OCI-LY3 (cell line): ENCODE measurements at regions not wholly inside any gene's neighbourhood (a gene's known extent, or its start where the extent isn't known, plus 50 kb on each side); places are given as distances from the start of the nearest gene placed in this dataset.

Experiments
- H2AFZ ChIP-seq: fragments of 200-600, 300-600 bp; shearing (Covaris generic); 2 replicates; pipeline ENCODE4 v1.6.0; 2014; ENCODE audit warnings: antibody characterized with exemption, low read depth, low read length
- H3K27ac ChIP-seq: fragments of 200-600, 300-600 bp; sonication (generic); 2 replicates; pipeline ENCODE4 v1.5.1; 2014; ENCODE audit warnings: mild to moderate bottlenecking, low read length, moderate library complexity, mixed read lengths
- H3K27me3 ChIP-seq: fragments of 200-600, 300-600 bp; sonication (generic); 2 replicates; pipeline ENCODE4 v1.6.1; 2014; ENCODE audit warnings: low read depth, low read length, mixed read lengths
- H3K36me3 ChIP-seq: fragments of 200-600, 300-600 bp; sonication (generic); replicated peaks from 2 replicates; pipeline ENCODE3; 2014; ENCODE audit warnings: low read depth, low read length, mixed read lengths
- H3K4me1 ChIP-seq: fragments of 300-600, 200-600 bp; sonication (generic); 2 replicates; pipeline ENCODE4 v1.6.1; 2014; ENCODE audit warnings: low read length, mixed read lengths
- H3K4me2 ChIP-seq: fragments of 200-600, 300-600 bp; sonication (generic); 2 replicates; pipeline ENCODE4 v1.6.1; 2014; ENCODE audit warnings: low read length, mixed read lengths
- H3K4me3 ChIP-seq: fragments of 300-600, 200-600 bp; sonication (generic); 2 replicates; pipeline ENCODE4 v1.5.1; 2014; ENCODE audit warnings: antibody characterized with exemption, mild to moderate bottlenecking, low read length, moderate library complexity
- H3K79me2 ChIP-seq: fragments of 300-600, 200-600 bp; shearing (Covaris generic); 2 replicates; pipeline ENCODE4 v1.6.1; 2014; ENCODE audit warnings: mild to moderate bottlenecking, low read length, mixed read lengths
- H3K9ac ChIP-seq: fragments of 300-600, 200-600 bp; shearing (Covaris generic); 2 replicates; pipeline ENCODE4 v1.6.0; 2014; ENCODE audit warnings: mild to moderate bottlenecking, low read length, moderate library complexity
- H3K9me3 ChIP-seq: fragments of 200-600, 300-600 bp; shearing (Covaris generic); 2 replicates; pipeline ENCODE4 v1.6.1; 2014; ENCODE audit warnings: low read length, mixed read lengths; ENCODE audit not compliant: insufficient read depth
- H4K20me1 ChIP-seq: fragments of 200-600, 300-600 bp; sonication (generic); 2 replicates; pipeline ENCODE4 v1.6.1; 2016; ENCODE audit warnings: low read length, mixed read lengths; ENCODE audit not compliant: insufficient read depth
- CTCF ChIP-seq: fragments of 200-600, 300-600 bp; sonication (generic); IDR thresholded peaks from 2 replicates; pipeline ENCODE4 v1.5.1; 2014; ENCODE audit warnings: antibody characterized with exemption, low read length, low read depth
- EZH2phosphoT487 ChIP-seq: fragments of 200-600 bp; shearing (Covaris generic); IDR thresholded peaks from 2 replicates; pipeline ENCODE4 v1.6.1; 2018; ENCODE audit warnings: antibody characterized with exemption, mixed run types, low read depth

- H4K20me1 ChIP-seq: no peaks in the 10 kb centered on the region
- no peaks in the 10 kb centered on the region for H3K36me3 ChIP-seq
- TF ChIP-seq CTCF: no peak
- TF ChIP-seq EZH2phosphoT487: no peak
Measured at GRCh38 chr6:9514146-9514545, 900.7 kb downstream of the TFAP2A start.

GRCh38 chr6:9511157-9511556 lies 903.7 kb downstream of the TFAP2A start:
- Histone ChIP-seq H3K27me3 (no peaks in the 10 kb centered on the region), H3K9me3 (no peaks in the 10 kb centered on the region), H4K20me1 (no peaks in the 10 kb centered on the region), H3K27ac (no peak overlapping the region), H3K79me2 (no peaks in the 10 kb centered on the region), H3K4me2 (no peak overlapping the region), H3K4me1 (no peaks in the 10 kb centered on the region), H3K36me3 (no peaks in the 10 kb centered on the region), H3K9ac (no peak overlapping the region), H2AFZ (no peak overlapping the region), H3K4me3 (no peak overlapping the region)
- TF ChIP-seq CTCF (no peak), EZH2phosphoT487 (no peak)

More at GRCh38 chr6:9514146-9514545, 900.7 kb downstream of the TFAP2A start:
- H3K79me2 ChIP-seq: no peaks in the 10 kb centered on the region
- H3K9ac ChIP-seq: no peak overlapping the region
- no peaks in the 10 kb centered on the region for H3K27me3 ChIP-seq
- no peak overlapping the region for H2AFZ ChIP-seq
- H3K4me1 ChIP-seq: peaks cover 5% of the 10 kb centered on the region; the same call in 1 of the 2 replicates
- no peaks in the 10 kb centered on the region for H3K9me3 ChIP-seq
- no peak overlapping the region for H3K4me2 ChIP-seq
- no peak overlapping the region for H3K27ac ChIP-seq
- no peak overlapping the region for H3K4me3 ChIP-seq

- Histone ChIP-seq H3K27me3 (no peaks in the 10 kb centered on the region), H4K20me1 (no peaks in the 10 kb centered on the region), H3K36me3 (no peaks in the 10 kb centered on the region), H3K79me2 (no peaks in the 10 kb centered on the region), H3K4me2 (no peak overlapping the region), H3K9me3 (no peaks in the 10 kb centered on the region), H3K9ac (no peak overlapping the region), H2AFZ (no peak overlapping the region), H3K4me1 (no peaks in the 10 kb centered on the region), H3K4me3 (no peak overlapping the region), H3K27ac (no peak overlapping the region)
- no peak for TF ChIP-seq EZH2phosphoT487
- TF ChIP-seq CTCF: no peak
Measured at GRCh38 chr6:9507136-9507895, 907.6 kb downstream of the TFAP2A start.

- no peak overlapping the region for H3K4me3 ChIP-seq
- H3K27me3 ChIP-seq: no peaks in the 10 kb centered on the region
- no peaks in the 10 kb centered on the region for H4K20me1 ChIP-seq
- H2AFZ ChIP-seq: no peak overlapping the region
- H3K4me1 ChIP-seq: no peaks in the 10 kb centered on the region
- no peaks in the 10 kb centered on the region for H3K9me3 ChIP-seq
- no peak overlapping the region for H3K27ac ChIP-seq
- no peak for TF ChIP-seq CTCF
- TF ChIP-seq EZH2phosphoT487: no peak
- H3K36me3 ChIP-seq: no peaks in the 10 kb centered on the region
- H3K9ac ChIP-seq: no peak overlapping the region
- no peak overlapping the region for H3K4me2 ChIP-seq
- no peaks in the 10 kb centered on the region for H3K79me2 ChIP-seq
Measured at GRCh38 chr6:9504191-9504590, 910.7 kb downstream of the TFAP2A start.
